Superior temporal gyrus (tissue), 1 donor: ENCODE measurements at regions not wholly inside any gene's neighbourhood (a gene's known extent, or its start where the extent isn't known, plus 50 kb on each side); places are given as distances from the start of the nearest gene placed in this dataset.

Experiments used
- DNase-seq: peaks from one replicate; pipeline ENCODE4 v3.0.0-alpha.2; 2016; ENCODE audit errors: extremely low spot score

- no peak for DNase-seq
These were observed 1169.3 kb upstream of the DDX18 start for GRCh38 chr2:116645155-116645554.

GRCh38 chr2:116668691-116669090 lies 1145.8 kb upstream of the DDX18 start:
- DNase-seq: no peak

DNA sequence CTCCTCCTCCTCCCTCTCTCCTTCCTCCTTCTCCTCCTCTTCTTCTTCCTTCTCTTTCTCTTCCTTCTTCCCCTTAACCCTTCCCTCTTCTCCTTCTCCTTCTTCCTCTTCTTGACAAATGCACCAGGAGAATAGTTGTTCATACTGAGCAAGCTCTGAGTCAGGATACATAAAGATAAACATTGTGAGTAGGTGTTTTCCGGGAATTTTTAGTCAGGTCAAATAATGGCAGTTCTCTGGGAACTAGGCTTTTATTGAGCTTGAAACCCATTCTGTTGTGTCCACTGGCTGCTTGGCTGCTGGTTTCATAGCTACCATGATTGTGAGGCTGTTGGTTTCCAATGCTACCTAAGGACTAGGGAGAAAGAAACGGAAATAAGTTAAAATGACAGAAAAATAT lies 1144.7 kb upstream of the DDX18 start:
- DNase-seq: no peak

GRCh38 chr2:116674188-116674587 lies 1140.3 kb upstream of the DDX18 start:
- no peak for DNase-seq

DNA sequence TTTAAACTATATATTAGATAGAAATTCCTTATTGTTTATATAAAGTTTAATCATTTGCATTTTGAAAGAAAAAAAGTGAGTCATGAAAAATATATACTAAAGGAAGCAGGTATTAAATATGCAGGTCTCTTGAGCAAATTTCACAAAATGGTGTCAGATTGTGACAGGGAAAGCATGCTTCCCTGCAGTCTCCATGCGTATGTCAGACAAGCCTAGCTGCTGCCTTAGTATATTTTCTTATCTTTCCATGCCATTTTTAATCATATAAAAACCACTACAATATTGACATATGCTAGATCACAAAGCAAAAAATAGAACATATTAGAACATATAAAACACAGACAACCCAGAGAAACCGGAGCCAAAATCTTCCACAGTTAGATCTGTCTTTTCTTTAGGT lies 1137.7 kb upstream of the DDX18 start:
- DNase-seq: no peak

DNA sequence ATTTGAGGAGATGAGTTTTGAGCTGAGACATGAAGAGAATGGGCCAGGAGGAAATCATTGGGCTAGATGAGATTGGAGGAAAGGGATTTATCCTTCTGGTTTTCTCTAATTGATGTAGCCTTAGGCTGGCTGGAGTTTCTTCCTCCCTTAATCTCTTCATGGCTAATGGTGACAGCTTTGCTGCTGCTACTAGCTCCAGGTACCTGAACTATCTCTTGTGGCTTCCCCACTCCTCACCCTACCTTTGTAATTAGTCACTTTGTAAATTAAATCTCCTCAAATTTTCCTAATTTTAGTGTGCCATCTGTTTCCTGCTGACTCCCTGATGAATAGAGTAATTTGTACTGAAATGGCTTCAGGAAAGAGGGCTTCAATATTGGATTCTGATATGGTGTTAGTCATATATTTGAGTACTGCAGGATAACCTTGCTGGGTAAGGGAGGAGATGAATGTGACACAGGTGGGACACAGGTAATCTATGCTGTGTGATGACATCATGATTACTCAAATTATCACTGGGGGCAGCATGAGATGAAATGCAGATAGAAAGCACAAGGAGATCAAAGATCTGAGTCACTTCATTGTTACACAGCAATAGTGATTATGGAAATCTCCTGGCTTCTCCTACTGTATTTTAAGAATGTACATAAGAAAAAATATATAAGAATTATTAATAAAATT lies 1134.1 kb upstream of the DDX18 start:
- DNase-seq: no peak

- DNase-seq: no peak
These were observed 1127.1 kb upstream of the DDX18 start for GRCh38 chr2:116687371-116687770.

GRCh38 chr2:116692988-116693387 lies 1121.5 kb upstream of the DDX18 start:
- no peak for DNase-seq

DNA sequence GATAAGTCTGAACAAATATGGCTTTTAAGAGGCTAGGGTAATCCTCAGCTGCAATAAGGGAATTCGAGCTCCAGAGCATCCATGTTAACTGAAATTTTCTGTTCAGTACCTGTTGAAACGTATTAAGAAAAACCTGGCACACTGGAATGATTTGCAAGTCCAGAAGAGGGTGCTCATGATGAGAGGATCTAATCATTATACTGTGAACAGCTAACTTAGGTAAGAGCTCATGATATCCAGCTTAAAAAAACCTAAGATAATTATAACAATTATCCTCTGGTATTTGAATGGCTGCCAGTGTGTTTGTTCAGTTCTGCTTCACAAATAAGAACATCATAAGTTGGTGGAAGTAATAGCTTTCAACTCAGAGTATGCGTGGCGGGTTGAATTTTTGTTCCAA lies 1118.3 kb upstream of the DDX18 start:
- no peak for DNase-seq

DNA sequence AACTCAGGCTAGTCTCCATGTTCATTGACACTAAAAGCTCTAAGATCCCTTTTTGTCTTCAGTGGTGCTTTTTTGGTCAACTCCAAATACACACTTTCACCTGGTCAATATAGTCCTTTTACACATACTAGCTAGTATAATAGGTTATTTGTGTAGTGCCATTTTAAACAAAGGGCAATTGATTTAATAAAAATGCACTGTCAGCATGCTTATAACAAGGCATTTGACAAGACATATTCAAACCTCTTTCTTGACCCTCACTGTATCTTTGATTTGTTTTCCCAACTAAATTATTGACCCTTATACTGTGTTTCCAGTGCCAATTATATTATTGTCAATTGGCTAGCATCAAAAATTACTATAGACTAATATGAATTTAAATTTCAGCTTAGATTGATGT lies 1117.6 kb upstream of the DDX18 start:
- DNase-seq: no peak

DNA sequence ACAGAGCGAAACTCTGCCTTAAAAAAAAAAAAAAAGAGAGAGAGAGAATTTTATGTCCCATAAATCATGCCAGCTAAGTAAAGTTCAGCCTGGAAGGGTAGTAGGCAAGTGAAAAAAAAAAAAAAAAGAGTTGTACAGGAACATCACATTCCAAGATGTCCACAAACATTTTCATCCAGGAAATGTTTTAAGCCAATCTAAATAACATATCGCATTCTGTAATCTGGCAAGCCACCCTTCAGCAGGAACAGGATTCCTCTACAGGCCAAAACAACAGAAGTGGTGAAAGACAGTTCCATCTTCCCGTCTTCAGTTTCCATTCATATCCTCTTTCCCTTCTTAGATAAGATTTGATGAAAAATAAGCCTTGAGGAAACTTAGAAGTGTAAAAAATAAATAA lies 1108.1 kb upstream of the DDX18 start:
- DNase-seq: no peak

GRCh38 chr2:116716038-116716437 lies 1098.5 kb upstream of the DDX18 start:
- no peak for DNase-seq

- no peak for DNase-seq
These were observed 1098.0 kb upstream of the DDX18 start for GRCh38 chr2:116716444-116716843.

DNA sequence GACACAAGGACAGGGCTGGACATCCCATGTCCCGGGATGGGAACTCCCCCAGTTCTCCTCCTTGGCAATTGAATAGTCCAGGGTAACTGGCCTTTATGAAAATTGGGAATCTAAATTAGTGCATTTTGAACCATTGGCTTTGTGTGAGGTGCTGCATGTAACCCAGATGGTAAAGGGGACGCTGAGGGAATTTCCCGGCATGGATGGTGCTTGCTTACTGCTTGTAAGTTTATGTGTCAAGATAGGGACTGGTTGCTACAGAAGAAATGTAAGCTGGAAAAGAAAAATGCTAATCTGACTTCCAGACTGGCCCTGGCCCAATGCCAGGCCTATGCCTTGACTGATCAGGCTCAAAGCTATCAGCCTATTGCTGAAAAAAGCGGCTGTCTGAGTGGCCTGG lies 1096.7 kb upstream of the DDX18 start:
- no peak for DNase-seq

DNA sequence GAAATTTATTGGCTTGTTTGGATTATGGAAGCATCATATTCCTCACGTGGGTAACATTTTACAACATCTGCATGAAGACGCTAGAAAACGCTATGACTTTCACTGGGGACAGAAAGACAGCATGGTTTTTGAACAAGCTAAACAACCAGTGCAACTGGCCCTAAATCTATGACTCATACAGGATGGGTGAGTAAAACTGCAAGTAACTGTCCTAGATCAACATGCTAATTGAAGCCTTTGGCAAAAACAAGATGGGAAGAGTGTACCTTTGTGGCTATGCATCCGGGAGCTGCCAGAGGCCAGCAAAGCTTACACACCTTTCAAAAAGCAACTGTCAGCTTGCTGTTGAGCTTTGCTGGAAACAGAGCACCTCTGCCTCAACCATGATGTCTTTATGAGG lies 1096.0 kb upstream of the DDX18 start:
- no peak for DNase-seq

GRCh38 chr2:116719836-116720235 lies 1094.7 kb upstream of the DDX18 start:
- no peak for DNase-seq

- DNase-seq: no peak
These were observed 1089.9 kb upstream of the DDX18 start for GRCh38 chr2:116724550-116724949.

- no peak for DNase-seq
These were observed 1082.2 kb upstream of the DDX18 start for GRCh38 chr2:116732322-116732721.

DNA sequence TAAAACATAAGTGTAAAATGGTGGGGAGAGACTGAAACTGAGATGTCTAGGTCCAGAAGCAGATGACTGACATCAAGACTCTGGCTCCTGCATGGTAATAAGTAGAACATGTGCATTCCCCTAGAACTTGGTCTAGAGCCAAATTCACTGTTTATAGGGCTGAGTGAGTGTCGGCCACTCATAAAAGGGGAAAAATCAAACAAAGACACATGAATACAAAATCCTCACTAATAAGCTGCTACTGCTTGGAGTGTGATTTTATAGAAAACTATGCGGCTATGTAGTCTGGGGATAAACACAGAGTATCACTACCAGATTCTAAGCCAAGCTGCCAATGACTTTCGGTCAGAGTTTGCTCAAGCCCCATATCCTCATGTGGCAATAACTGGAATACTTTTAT lies 1080.8 kb upstream of the DDX18 start:
- DNase-seq: no peak

GRCh38 chr2:116737951-116738350 lies 1076.5 kb upstream of the DDX18 start:
- no peak for DNase-seq

- DNase-seq: no peak
These were observed 1067.4 kb upstream of the DDX18 start for GRCh38 chr2:116747103-116747502.

GRCh38 chr2:116749994-116750393 lies 1064.5 kb upstream of the DDX18 start:
- DNase-seq: no peak

- DNase-seq: no peak
These were observed 1060.0 kb upstream of the DDX18 start for GRCh38 chr2:116754381-116755101.

DNA sequence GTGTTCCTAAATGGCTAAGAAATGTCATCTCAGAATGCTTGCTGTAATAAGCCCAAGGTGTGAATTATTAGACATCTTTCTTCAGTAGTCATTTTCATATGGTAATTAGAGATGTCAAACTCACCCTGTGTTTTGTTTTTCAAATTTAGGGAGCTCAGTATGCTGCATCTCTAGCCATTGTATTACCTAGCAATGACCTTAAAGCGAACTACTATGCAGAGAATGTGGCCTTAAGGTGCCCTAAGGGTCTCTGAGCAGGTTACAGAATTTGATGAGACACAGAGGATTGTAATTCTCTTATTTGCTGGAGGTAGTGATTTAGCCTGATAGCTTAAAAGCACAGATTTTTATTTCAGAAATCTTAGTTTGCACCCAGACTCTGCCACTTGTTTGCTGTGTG lies 1052.6 kb upstream of the DDX18 start:
- DNase-seq: no peak
